ENCODE measurements at regions not wholly inside any gene's neighbourhood (a gene's known extent, or its start where the extent isn't known, plus 50 kb on each side); places are given as distances from the start of the nearest gene placed in this dataset. TPM values are rescaled to one million over a fixed set of nuclear protein-coding genes. Genes with fewer than 3 reads are reported as not detected.

Small RNA genes in the stretch of these regions (small RNA-seq; reads per million reads assigned to genes)
- not detected for gene RN7SL401P
